RWPE1 (cell line): ENCODE measurements at regions not wholly inside any gene's neighbourhood (a gene's known extent, or its start where the extent isn't known, plus 50 kb on each side); places are given as distances from the start of the nearest gene placed in this dataset.

Source experiments
- CTCF ChIA-PET: fragments of 350-600 bp; sonication (Branson Sonifier 250); formaldehyde crosslinking; extraction: SDS; loops from one replicate; lab custom pipeline; 2021; lab: Yijun Ruan, JAX
- POLR2A ChIA-PET: fragments of 400-600 bp; formaldehyde crosslinking; extraction: SDS; loops from one replicate; lab custom pipeline; 2020; ENCODE audit warnings: antibody characterized with exemption; ENCODE audit not compliant: low non-redundant PET; lab: Yijun Ruan, JAX
- DNase-seq: peaks from one replicate; pipeline ENCODE4 v3.0.0; 2012; ENCODE audit warnings: low spot score
- H3K27ac ChIP-seq: fragments of 450-650 bp; 2 replicates; pipeline ENCODE4 v1.5.1; 2017
- TF ChIP-seq, protein P1 (sequence below): fragments of 450-650 bp; conservative IDR thresholded peaks from 2 replicates; pipeline ENCODE4 v1.5.1; 2017; ENCODE audit warnings: low read depth, mild to moderate bottlenecking

DNA sequence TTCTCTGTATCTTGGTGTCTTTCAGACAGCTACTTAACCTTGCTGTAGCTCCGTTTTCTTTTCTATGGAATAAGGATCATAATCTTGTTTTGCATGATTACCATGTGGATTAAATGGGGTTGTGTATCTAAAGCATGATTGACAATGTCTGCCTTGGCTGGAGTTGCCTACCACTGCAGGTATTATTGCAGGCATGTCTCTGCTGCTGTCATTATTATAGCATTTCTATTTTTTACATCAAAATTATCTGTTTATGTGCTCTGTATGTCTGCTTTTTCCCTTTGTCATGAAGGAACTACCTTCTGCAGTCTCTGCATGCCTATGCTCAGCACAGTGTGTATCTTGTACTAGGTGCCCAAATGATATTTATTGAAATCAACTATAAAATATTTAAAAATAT, 95.9 kb upstream of the TAPT1 start:
- H3K27ac ChIP-seq: no peak overlapping the region
- ChIA-PET CTCF (no interaction called here), POLR2A (no interaction called here)
- TF ChIP-seq, protein P1, sequence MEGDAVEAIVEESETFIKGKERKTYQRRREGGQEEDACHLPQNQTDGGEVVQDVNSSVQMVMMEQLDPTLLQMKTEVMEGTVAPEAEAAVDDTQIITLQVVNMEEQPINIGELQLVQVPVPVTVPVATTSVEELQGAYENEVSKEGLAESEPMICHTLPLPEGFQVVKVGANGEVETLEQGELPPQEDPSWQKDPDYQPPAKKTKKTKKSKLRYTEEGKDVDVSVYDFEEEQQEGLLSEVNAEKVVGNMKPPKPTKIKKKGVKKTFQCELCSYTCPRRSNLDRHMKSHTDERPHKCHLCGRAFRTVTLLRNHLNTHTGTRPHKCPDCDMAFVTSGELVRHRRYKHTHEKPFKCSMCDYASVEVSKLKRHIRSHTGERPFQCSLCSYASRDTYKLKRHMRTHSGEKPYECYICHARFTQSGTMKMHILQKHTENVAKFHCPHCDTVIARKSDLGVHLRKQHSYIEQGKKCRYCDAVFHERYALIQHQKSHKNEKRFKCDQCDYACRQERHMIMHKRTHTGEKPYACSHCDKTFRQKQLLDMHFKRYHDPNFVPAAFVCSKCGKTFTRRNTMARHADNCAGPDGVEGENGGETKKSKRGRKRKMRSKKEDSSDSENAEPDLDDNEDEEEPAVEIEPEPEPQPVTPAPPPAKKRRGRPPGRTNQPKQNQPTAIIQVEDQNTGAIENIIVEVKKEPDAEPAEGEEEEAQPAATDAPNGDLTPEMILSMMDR: no peak
- DNase-seq: no peak

DNA sequence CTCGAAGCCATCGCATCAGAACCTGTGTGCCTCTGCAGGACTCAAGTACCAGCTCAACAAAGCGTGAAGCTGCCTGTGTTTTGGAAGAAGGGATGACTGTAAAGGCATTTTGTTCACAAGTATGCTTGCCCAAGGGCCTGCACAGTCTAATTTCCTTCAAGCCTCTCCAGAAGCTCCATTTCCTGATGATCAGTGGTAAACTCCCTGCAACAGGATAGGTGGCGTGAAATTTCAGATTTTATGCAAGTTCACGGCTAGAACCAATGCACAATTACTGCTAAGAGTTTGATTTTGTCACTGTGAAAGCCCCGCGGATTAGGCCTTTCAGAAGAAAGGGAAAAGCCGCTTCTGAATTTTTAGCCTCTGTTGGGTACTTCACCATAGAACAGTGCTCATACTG, 89.2 kb upstream of the TAPT1 start:
- POLR2A ChIA-PET: no interaction called here
- DNase-seq: no peak
- CTCF ChIA-PET: no interaction called here
- no peak overlapping the region for H3K27ac ChIP-seq
- TF ChIP-seq, protein P1: no peak

DNA sequence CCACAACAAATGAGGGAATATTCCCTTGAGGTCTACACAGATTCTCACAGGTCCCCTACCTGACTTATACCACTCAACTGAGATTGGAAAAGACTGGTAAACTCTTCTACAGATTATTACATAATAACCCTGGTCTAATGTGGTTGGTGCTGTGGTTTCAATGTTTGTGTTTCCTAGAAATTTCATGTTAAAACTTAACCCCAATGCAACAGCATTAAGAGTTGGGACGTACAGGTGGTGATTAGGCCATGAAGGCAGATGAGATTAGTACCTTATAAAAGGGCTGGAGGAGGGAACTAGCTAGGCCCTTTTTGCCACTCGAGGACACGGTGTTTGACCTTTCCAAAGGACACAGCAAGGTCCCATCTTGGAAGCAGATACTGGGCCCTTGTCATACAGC, 84.3 kb upstream of the TAPT1 start:
- CTCF ChIA-PET: interaction anchor here (0.6 kb wide), 1 partner anchor 378 kb away, joined by 3 read pairs; no protein-coding TSS in a partner anchor
- no peak for DNase-seq
- POLR2A ChIA-PET: no interaction called here
- TF ChIP-seq, protein P1: no peak
- no peak overlapping the region for H3K27ac ChIP-seq

DNA sequence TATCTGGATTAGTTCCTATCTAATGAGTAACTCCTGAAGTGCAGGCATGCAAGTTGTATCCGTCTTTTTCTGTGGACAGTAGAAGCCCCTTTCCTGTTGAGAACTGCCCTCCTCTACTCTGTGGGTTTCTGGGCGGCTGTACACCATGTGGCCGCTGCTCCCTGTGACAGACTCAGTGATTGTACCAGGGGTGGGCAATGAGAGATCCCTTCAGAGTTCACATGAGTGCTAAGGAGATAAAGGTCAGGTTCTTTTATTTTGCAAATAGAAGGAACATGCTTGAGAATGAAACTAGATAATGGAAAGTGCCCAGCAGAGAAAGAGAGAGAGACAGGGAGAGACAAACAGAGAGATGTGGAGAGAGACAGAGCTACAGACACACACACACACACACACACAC, 76.4 kb upstream of the TAPT1 start:
- no peak overlapping the region for H3K27ac ChIP-seq
- ChIA-PET CTCF (interaction anchor here (0.6 kb wide), 1 partner anchor 593 kb away, joined by 5 read pairs; no protein-coding TSS in a partner anchor), POLR2A (no interaction called here)
- TF ChIP-seq, protein P1: no peak
- no peak for DNase-seq

DNA sequence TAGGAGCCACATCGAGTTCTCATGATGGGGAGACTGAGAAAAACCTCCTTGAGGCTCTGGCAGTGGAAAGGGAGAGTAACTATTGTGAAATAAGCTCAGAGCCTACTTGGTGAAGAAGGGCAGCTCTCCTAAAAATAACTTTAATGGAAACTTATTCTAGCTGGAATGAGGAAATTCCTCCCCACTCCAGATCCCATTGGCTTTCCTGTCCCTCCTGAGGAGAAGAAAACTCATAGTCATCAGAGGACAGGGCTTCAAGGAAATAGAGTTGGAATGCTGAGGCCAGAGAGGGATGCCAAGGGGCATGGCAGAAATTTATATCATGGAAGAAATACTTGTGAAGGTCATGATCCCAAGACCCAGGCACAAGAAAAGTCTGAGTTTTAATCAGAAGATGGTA, 70.7 kb upstream of the TAPT1 start:
- no peak overlapping the region for H3K27ac ChIP-seq
- DNase-seq: no peak
- ChIA-PET CTCF (interaction anchor here (0.7 kb wide), 1 partner anchor 451 kb away, joined by 4 read pairs; no protein-coding TSS in a partner anchor), POLR2A (no interaction called here)
- TF ChIP-seq, protein P1: no peak

DNA sequence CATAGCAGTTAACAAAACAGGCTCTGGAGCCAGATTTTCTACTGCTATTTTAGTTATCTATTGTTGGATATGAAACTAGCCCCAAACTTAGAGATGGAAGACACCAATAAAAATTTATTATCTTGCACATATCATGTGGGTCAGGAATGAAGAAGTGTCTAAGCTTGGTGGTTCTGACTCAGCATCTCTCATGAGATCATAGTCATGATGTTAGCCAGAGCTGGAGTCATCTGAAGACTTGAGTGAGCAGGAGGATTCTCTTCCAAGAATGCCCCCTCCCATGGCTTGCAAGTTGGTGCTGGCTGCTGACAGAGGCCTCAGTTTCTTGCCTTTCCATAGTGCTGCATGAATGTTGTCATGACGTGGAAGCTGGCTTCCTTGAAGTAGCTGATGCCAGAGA, 68.2 kb upstream of the TAPT1 start:
- DNase-seq: no peak
- no peak overlapping the region for H3K27ac ChIP-seq
- TF ChIP-seq, protein P1: no peak
- POLR2A ChIA-PET: no interaction called here
- CTCF ChIA-PET: no interaction called here
